ENCODE measurements at regions not wholly inside any gene's neighbourhood (a gene's known extent, or its start where the extent isn't known, plus 50 kb on each side); places are given as distances from the start of the nearest gene placed in this dataset.

GRCh38 chr7:134371536-134371935, 54.8 kb upstream of the SLC35B4 start:
- Histone ChIP-seq H3K36me3 (ENCODE audit: control insufficient read depth in 2 of 2, extremely low read depth in 1 of 2, insufficient read depth in 2 of 2, low read length in 2 of 2) (no peaks in the 10 kb centered on the region), H4K20me1 (replicated peaks; ENCODE audit: control insufficient read depth, extremely low read depth, insufficient read depth, low read length) (no peaks in the 10 kb centered on the region), H3K9ac (replicated peaks; ENCODE audit: extremely low read depth, insufficient read depth, low read length) (no peak overlapping the region), H3K4me1 (ENCODE audit: control insufficient read depth, extremely low read depth, insufficient read depth, low read length) (no peaks in the 10 kb centered on the region), H3K4me2 (ENCODE audit: insufficient read depth, low read length) (no peak overlapping the region), H2AFZ (ENCODE audit: low read depth, low read length) (no peak overlapping the region), H3K79me2 (ENCODE audit: control insufficient read depth, insufficient read depth, low read length) (no peaks in the 10 kb centered on the region), H3K27ac (ENCODE audit: insufficient read depth, low read depth, low read length) (no peak overlapping the region), H3K4me3 (replicated peaks in 1 of 3; ENCODE audit: insufficient read depth in 1 of 3, low read depth in 1 of 3, low read length in 3 of 3) (no peak overlapping the region), H3K9me3 (replicated peaks; ENCODE audit: control insufficient read depth, insufficient read depth, low read length) (no peaks in the 10 kb centered on the region), H3K9me1 (replicated peaks; ENCODE audit: control insufficient read depth, extremely low read depth, insufficient read depth, low read length) (no peaks in the 10 kb centered on the region), H3K27me3 (ENCODE audit: control insufficient read depth in 2 of 2, insufficient read depth in 2 of 2, low read length in 2 of 2) (peaks cover 4 to 7% of the 10 kb centered on the region in 2 experiments)
- CTCF ChIA-PET: interaction anchor here (1.1 kb wide), 1 partner anchor 49 kb away, joined by 4 read pairs; no protein-coding TSS in a partner anchor
- DNase-seq (ENCODE audit: low read depth, low spot score) (no peak), FAIRE-seq (no peak)
- POLR2A ChIA-PET: no interaction called here
- TF ChIP-seq, protein P1, sequence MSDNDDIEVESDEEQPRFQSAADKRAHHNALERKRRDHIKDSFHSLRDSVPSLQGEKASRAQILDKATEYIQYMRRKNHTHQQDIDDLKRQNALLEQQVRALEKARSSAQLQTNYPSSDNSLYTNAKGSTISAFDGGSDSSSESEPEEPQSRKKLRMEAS (IDR thresholded peaks at IDR 0.05; ENCODE audit: insufficient read depth, insufficient read length): no peak
- TF ChIP-seq POLR2AphosphoS5 (IDR thresholded peaks at IDR 0.05; ENCODE audit: insufficient read depth, low read depth, low read length): no peak
- TF ChIP-seq JUN (IDR thresholded peaks at IDR 0.05; ENCODE audit: borderline replicate concordance, insufficient read depth, insufficient read length, low read depth): no peak
- dilution Hi-C loops (cut with MboI; ENCODE audit: extremely low pct_ligation_motif_present, low sequenced_read_pairs): no loop called here
- intact Hi-C loops (cut with micrococcal nuclease): no loop called here
- no TSS peak for BruUV-seq (replicated peaks)

DNA sequence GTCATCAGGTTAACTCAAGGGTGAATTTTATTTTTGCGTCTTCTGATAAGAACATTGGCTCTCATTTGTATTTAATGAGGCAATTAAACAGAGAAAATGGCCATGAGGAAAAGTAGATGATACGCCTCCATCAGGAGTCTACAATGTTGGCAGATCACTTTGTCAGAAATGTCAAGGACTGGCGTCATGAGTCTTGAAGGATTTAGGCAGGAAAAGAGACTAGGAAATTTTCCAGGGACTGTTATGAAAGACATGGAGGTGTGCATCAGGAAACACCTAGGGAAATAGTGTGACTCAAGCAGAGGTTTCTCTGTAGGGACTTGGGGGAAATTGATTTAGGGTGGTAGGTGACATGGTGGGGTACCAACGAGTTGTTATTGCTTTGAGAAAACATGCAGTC, 53.4 kb upstream of the SLC35B4 start:
- H3K9ac ChIP-seq (replicated peaks; ENCODE audit: extremely low read depth, insufficient read depth, low read length): no peak overlapping the region
- no peaks in the 10 kb centered on the region for H3K79me2 ChIP-seq (ENCODE audit: control insufficient read depth, insufficient read depth, low read length)
- no peak for DNase-seq (ENCODE audit: low read depth, low spot score)
- no peak for TF ChIP-seq EZH2 (IDR thresholded peaks at IDR 0.05; ENCODE audit: borderline replicate concordance, low read depth, low read length, severe bottlenecking)
- H4K20me1 ChIP-seq (replicated peaks; ENCODE audit: control insufficient read depth, extremely low read depth, insufficient read depth, low read length): no peaks in the 10 kb centered on the region
- H3K9me3 ChIP-seq (replicated peaks; ENCODE audit: control insufficient read depth, insufficient read depth, low read length): no peaks in the 10 kb centered on the region
- no peak overlapping the region for H3K27ac ChIP-seq (ENCODE audit: insufficient read depth, low read depth, low read length)
- no peaks in the 10 kb centered on the region for H3K4me1 ChIP-seq (ENCODE audit: control insufficient read depth, extremely low read depth, insufficient read depth, low read length)
- no peak overlapping the region for H3K4me3 ChIP-seq (replicated peaks in 1 of 3; ENCODE audit: insufficient read depth in 1 of 3, low read depth in 1 of 3, low read length in 3 of 3)
- H2AFZ ChIP-seq (ENCODE audit: low read depth, low read length): no peak overlapping the region
- dilution Hi-C loops (cut with MboI; ENCODE audit: extremely low pct_ligation_motif_present, low sequenced_read_pairs): no loop called here
- H3K4me2 ChIP-seq (ENCODE audit: insufficient read depth, low read length): no peak overlapping the region
- intact Hi-C loops (cut with micrococcal nuclease): no loop called here
- no TSS peak for BruUV-seq (replicated peaks)
- ChIA-PET POLR2A (no interaction called here), CTCF (no interaction called here)
- no peaks in the 10 kb centered on the region for H3K36me3 ChIP-seq (ENCODE audit: control insufficient read depth in 2 of 2, extremely low read depth in 1 of 2, insufficient read depth in 2 of 2, low read length in 2 of 2)
- H3K9me1 ChIP-seq (replicated peaks; ENCODE audit: control insufficient read depth, extremely low read depth, insufficient read depth, low read length): no peaks in the 10 kb centered on the region
- FAIRE-seq: no peak
- H3K27me3 ChIP-seq (ENCODE audit: control insufficient read depth in 2 of 2, insufficient read depth in 2 of 2, low read length in 2 of 2): peaks cover 4 to 5% of the 10 kb centered on the region in 2 experiments
